Stomach (tissue), 8 donors: ENCODE measurements at regions not wholly inside any gene's neighbourhood (a gene's known extent, or its start where the extent isn't known, plus 50 kb on each side); places are given as distances from the start of the nearest gene placed in this dataset.
A peak's percentile ranks its signal among the peaks of the same experiment; 100 is the strongest.

Source experiments
- DNase-seq, 2 donors: peaks; one replicate each; pipeline versions ENCODE4 v3.0.0 to v3.0.0-alpha.2; 2013 to 2019
- H3K27ac ChIP-seq, 5 donors: fragments of 200-600 bp in 4 of 5; sonication (generic) in 4 of 5; one replicate each; pipeline ENCODE4 v1.5.1; 2013 to 2019; ENCODE audit warnings: mild to moderate bottlenecking in 1 of 5, moderate library complexity in 1 of 5
- H3K27me3 ChIP-seq, 3 donors: fragments of 200-600 bp; sonication (generic); one replicate each; pipeline ENCODE4 v1.5.1; 2017 to 2019; ENCODE audit warnings: mixed run types in 1 of 3
- H3K36me3 ChIP-seq, 4 donors: fragments of 200-600 bp; sonication (generic); 1 replicate in 3 of 4; 2 replicates in 1 of 4; pipeline ENCODE4 v1.5.1; 2016 to 2019
- H3K4me1 ChIP-seq, 4 donors: fragments of 200-600 bp; sonication (generic); one replicate each; pipeline ENCODE4 v1.5.1; 2016 to 2019
- H3K4me3 ChIP-seq, 4 donors: fragments of 200-600 bp; sonication (generic) in 3 of 4; one replicate each; pipeline ENCODE4 v1.5.1; 2016 to 2019; ENCODE audit warnings: mild to moderate bottlenecking in 1 of 4
- H3K9me3 ChIP-seq, 4 donors: fragments of 200-600 bp; sonication (generic); one replicate each; pipeline ENCODE4 v1.5.1; 2016 to 2019
- EP300 ChIP-seq: sonication (generic); formaldehyde crosslinking; IDR thresholded peaks from one replicate; pipeline ENCODE4 v1.6.1; 2017; ENCODE audit warnings: antibody characterized with exemption
- POLR2A ChIP-seq, 4 donors: fragments of 450-650 bp; IDR thresholded peaks; one replicate each; pipeline ENCODE4 v1.6.1; 2016; ENCODE audit warnings: antibody characterized with exemption in 4 of 4, control low read depth in 2 of 4, mild to moderate bottlenecking in 1 of 4, moderate library complexity in 1 of 4
- POLR2AphosphoS5 ChIP-seq, 3 donors: sonication (generic); formaldehyde crosslinking; IDR thresholded peaks; one replicate each; pipeline ENCODE4 v1.6.1; 2016; ENCODE audit warnings: antibody characterized with exemption in 3 of 3
- WGBS, 5 donors: extraction: QIAGEN DNeasy Blood & Tissue Kit in 3 of 5; methylation state at CpG; one replicate each; pipeline versions ENCODE4 v1.1.5 to v1.1.7; 2013 to 2018; 5-methylcytosine and 5-hydroxymethylcytosine counted together
- intact Hi-C: fragments of 100-400 bp; cut with DNase I; formaldehyde crosslinking; loops from one replicate; pipeline ENCODE4 v1.15.1; 2023; ENCODE audit warnings: low total_unique reads
- TF ChIP-seq, protein P1 (sequence below), 7 experiments: fragments of 450-650 bp in 4 of 7; fragments of 200-600 bp in 3 of 7; sonication (generic) in 3 of 7; IDR thresholded peaks; one replicate each; pipeline ENCODE4 v1.5.1; 2016 to 2019; ENCODE audit warnings: antibody characterized with exemption in 7 of 7, control low read depth in 2 of 7, mild to moderate bottlenecking in 1 of 7
- donor health status: healthy with polysubstance abuse.
- donor health status: Bipolar disorder and iron deficiency.
- donor health status: healthy.

DNA sequence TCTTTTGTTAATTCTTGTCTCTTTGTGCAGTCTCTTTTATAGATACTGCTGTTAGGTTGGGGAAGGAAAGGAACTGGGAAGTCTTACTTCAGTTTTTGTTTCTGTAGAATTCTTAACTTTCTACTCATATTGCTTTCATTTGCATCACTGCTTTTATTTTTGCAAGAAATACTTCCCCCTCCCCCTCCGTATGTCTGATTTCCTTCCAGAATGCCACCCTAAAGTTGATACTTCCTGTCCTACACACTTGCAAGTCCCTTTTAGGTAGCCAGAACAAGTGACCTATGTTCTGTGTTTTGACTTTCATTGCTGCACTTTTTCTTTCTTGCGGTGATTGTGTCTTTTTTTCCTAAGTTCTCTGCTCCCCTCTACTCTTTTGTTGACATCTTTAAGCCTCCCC, 477.4 kb downstream of the RSL24D1 start:
- Histone ChIP-seq H3K27me3 (no peaks in the 10 kb centered on the region), H3K4me1 (no peaks in the 10 kb centered on the region), H3K27ac (no peak overlapping the region), H3K36me3 (no peaks in the 10 kb centered on the region), H3K9me3 (peaks cover 0 to 29% (median 5%) of the 10 kb centered on the region in 4 donors), H3K4me3 (no peak overlapping the region)
- intact Hi-C loops: no loop called here
- DNase-seq: no peak
- TF ChIP-seq POLR2AphosphoS5 (IDR thresholded peaks at IDR 0.05) (no peak), POLR2A (IDR thresholded peaks at IDR 0.05) (no peak), EP300 (no peak)
- TF ChIP-seq, protein P1, sequence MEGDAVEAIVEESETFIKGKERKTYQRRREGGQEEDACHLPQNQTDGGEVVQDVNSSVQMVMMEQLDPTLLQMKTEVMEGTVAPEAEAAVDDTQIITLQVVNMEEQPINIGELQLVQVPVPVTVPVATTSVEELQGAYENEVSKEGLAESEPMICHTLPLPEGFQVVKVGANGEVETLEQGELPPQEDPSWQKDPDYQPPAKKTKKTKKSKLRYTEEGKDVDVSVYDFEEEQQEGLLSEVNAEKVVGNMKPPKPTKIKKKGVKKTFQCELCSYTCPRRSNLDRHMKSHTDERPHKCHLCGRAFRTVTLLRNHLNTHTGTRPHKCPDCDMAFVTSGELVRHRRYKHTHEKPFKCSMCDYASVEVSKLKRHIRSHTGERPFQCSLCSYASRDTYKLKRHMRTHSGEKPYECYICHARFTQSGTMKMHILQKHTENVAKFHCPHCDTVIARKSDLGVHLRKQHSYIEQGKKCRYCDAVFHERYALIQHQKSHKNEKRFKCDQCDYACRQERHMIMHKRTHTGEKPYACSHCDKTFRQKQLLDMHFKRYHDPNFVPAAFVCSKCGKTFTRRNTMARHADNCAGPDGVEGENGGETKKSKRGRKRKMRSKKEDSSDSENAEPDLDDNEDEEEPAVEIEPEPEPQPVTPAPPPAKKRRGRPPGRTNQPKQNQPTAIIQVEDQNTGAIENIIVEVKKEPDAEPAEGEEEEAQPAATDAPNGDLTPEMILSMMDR (IDR thresholded peaks at IDR 0.05): no peak
- 74 to 82% (median 80%) methylated on average over 2 of the region's 2 CpGs for WGBS, 5 donors

DNA sequence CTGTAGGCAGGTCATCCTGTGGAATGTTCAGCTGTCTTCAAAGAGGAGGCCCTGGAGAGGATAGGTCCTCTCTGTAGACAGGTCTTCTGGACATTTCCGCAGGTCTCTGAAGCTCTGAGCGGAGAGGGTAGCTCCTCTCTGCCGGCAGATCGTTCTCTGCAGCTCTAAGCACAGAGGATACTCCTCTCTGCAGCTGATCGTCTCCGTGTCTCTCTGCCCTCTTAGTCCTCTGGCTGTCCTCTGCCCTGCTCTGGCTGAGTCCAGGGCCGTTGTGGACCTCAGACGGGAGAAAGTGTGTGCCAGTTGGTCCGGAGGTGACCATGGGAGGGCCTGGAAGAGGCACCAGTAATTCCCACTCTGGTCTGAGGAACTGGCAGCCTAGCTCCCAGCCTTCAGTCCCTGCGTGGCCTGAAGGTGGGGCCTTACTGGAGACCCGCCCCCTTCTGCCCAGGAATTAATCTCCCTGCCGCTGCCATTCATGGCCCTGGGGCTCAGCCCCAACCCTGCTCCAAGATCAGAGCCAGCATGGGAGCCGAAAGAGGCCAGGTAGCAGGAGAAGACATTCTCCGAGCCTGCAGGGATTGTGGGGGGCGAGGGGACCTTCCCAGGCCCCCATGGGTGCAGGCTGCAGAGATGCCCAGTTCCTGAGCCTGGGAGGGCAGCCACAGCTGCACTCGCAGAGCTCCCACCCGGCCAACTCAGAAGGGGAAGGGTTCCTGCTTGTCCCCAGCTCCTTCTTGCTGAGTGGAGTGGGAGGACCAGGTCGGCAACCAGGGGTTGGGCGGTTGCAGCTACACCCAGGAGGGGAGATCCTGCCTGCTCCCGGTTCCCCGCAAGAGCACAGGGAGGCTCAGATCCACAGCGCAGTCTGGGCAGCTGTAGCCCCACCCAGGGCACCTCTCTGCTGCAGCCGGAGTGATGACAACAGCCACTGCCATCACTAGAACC, 488.7 kb downstream of the RSL24D1 start:
- intact Hi-C loops: no loop called here
- Histone ChIP-seq H3K27ac (no peak overlapping the region), H3K4me1 (no peaks in the 10 kb centered on the region), H3K36me3 (no peaks in the 10 kb centered on the region), H3K4me3 (no peak overlapping the region), H3K27me3 (no peaks in the 10 kb centered on the region), H3K9me3 (peaks cover 0 to 7% (median 0%) of the 10 kb centered on the region in 4 donors)
- no peak for DNase-seq
- 78 to 86% (median 81%) methylated on average over 15 to 23 of the region's 23 CpGs for WGBS, 5 donors
- TF ChIP-seq POLR2A (IDR thresholded peaks at IDR 0.05) (no peak), EP300 (no peak)

DNA sequence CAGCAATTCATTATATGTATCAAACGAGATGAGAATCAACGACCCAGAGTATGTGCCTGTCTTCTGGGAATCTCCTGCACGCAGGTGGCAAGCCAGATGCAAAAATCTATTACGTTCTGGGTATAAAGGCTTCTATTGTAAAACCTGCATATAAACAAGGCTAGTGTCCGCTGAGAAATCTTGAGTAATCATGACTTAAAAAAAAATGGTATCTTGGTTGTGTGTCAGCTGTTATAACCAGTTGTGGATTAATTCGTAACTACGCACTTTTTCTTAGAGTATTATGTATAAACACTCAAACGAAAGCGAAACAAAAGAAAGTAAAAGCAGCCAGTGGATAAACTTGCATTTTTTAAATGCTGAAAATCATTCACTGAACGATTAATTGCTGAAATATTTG, 509.1 kb downstream of the RSL24D1 start:
- intact Hi-C loops: no loop called here
- 31 to 44% (median 36%) methylated on average over 10 of the region's 10 CpGs for WGBS, 5 donors
- Histone ChIP-seq H3K4me1 (no peaks in the 10 kb centered on the region), H3K27me3 (no peaks in the 10 kb centered on the region), H3K4me3 (no peak overlapping the region), H3K36me3 (no peaks in the 10 kb centered on the region), H3K9me3 (no peaks in the 10 kb centered on the region), H3K27ac (no peak overlapping the region)
- no peak for TF ChIP-seq EP300
- TF ChIP-seq POLR2A (IDR thresholded peaks at IDR 0.05): no peak
- TF ChIP-seq POLR2AphosphoS5 (IDR thresholded peaks at IDR 0.05): no peak
- TF ChIP-seq, protein P1 (IDR thresholded peaks at IDR 0.05): no peak
- peak in 1 of 2 donors; percentile 23 for DNase-seq
